A549 (cell line): ENCODE measurements at regions not wholly inside any gene's neighbourhood (a gene's known extent, or its start where the extent isn't known, plus 50 kb on each side); places are given as distances from the start of the nearest gene placed in this dataset.
"Not testable (repeated sequence)": the region's sequence is repeated elsewhere in the genome, so short reads cannot be mapped to it uniquely, and the experiment has no call there.

Experiments
- ATAC-seq, 2 experiments: fragments of 200-7000 bp in 1 of 2; fragments of >200 bp in 1 of 2; cut with Nextera tagmentation in 1 of 2; cut with Tn5 transposase in 1 of 2; 3 replicates each; pipeline versions ENCODE4 v1.8.0 to v1.9.1; 2018 to 2020; ENCODE audit warnings: mild to moderate bottlenecking in 1 of 2, moderate library complexity in 1 of 2
- CTCF ChIA-PET: fragments of 300-600 bp; sonication (Branson Sonifier 250); formaldehyde crosslinking; extraction: SDS; loops from one replicate; lab custom pipeline; 2021; ENCODE audit warnings: antibody characterized with exemption, inconsistent platforms; lab: Yijun Ruan, JAX
- POLR2A ChIA-PET: fragments of 350-600 bp; formaldehyde crosslinking; extraction: SDS; loops from one replicate; lab custom pipeline; 2021; ENCODE audit warnings: antibody characterized with exemption, inconsistent platforms; lab: Yijun Ruan, JAX
- DNase-seq, 2 experiments: peaks; one replicate each; pipeline versions ENCODE4 v3.0.0 to v3.0.0-alpha.2; 2011 to 2016; ENCODE audit warnings: low read depth in 1 of 2, low spot score in 1 of 2
- FAIRE-seq: peaks from 2 replicates; lab custom pipeline; 2011; peaks lifted over from hg19 to GRCh38; lab: Jason Lieb, UNC
- H3K27ac ChIP-seq, 2 experiments: fragments of >200 bp; sonication (Bioruptor Twin); formaldehyde crosslinking; 3 replicates each; pipeline ENCODE4 v1.5.1; 2016 to 2017
- H3K4me1 ChIP-seq: fragments of >200 bp; sonication (Bioruptor Twin); formaldehyde crosslinking; 3 replicates; pipeline ENCODE4 v1.6.1; 2016
- H3K4me2 ChIP-seq: fragments of >200 bp; sonication (Bioruptor Twin); formaldehyde crosslinking; 3 replicates; pipeline ENCODE4 v1.6.1; 2016
- H3K4me3 ChIP-seq: fragments of >200 bp; sonication (Bioruptor Twin); formaldehyde crosslinking; 3 replicates; pipeline ENCODE4 v1.5.1; 2016
- H3K9me3 ChIP-seq: fragments of >200 bp; sonication (Bioruptor Twin); formaldehyde crosslinking; 3 replicates; pipeline ENCODE4 v1.6.1; 2016
- CBX8 ChIP-seq: fragments of 200-600 bp; sonication (generic); IDR thresholded peaks from 2 replicates; pipeline ENCODE4 v1.6.1; 2016
- CEBPB ChIP-seq, 2 experiments: fragments of >200 bp in 1 of 2; sonication (Bioruptor Twin) in 1 of 2; formaldehyde crosslinking in 1 of 2; IDR thresholded peaks; 2 replicates each; pipeline ENCODE4 v1.6.1; 2012 to 2016
- CHD4 ChIP-seq: fragments of 200-600 bp; sonication (generic); IDR thresholded peaks from 2 replicates; pipeline ENCODE4 v1.6.1; 2016; ENCODE audit warnings: antibody characterized with exemption, mild to moderate bottlenecking, borderline replicate concordance
- EHF ChIP-seq: fragments of 250-450 bp; sonication (Bioruptor Pico); IDR thresholded peaks from 2 replicates; pipeline ENCODE4 v1.5.0; 2020; ENCODE audit warnings: mild to moderate bottlenecking
- ESRRA ChIP-seq: fragments of 150-350 bp; IDR thresholded peaks from 2 replicates; pipeline ENCODE4 v1.6.1; 2014; ENCODE audit warnings: mild to moderate bottlenecking, low read length, borderline replicate concordance
- GATA3 ChIP-seq: IDR thresholded peaks from 2 replicates; pipeline ENCODE4 v1.6.1; 2012; ENCODE audit warnings: borderline replicate concordance
- HDAC2 ChIP-seq: fragments of 200-600 bp; sonication (generic); IDR thresholded peaks from 2 replicates; pipeline ENCODE4 v1.6.1; 2016
- HOXB13 ChIP-seq: fragments of 250-450 bp; sonication (Bioruptor Pico); IDR thresholded peaks from 2 replicates; pipeline ENCODE4 v1.5.0; 2020; ENCODE audit warnings: low read depth, mild to moderate bottlenecking, moderate library complexity
- KDM1A ChIP-seq: fragments of 200-600 bp; sonication (generic); IDR thresholded peaks from 2 replicates; pipeline ENCODE4 v1.6.1; 2016; ENCODE audit warnings: low read depth, mild to moderate bottlenecking
- KDM5A ChIP-seq: fragments of 200-600 bp; sonication (generic); IDR thresholded peaks from 2 replicates; pipeline ENCODE4 v1.6.1; 2016; ENCODE audit warnings: antibody characterized with exemption, mild to moderate bottlenecking
- MAX ChIP-seq: IDR thresholded peaks from 2 replicates; pipeline ENCODE4 v1.6.1; 2012
- NR3C1 ChIP-seq: fragments of >200 bp; sonication (Bioruptor Twin); formaldehyde crosslinking; IDR thresholded peaks from 3 replicates; pipeline ENCODE4 v1.6.1; 2017
- PHF8 ChIP-seq: fragments of 200-600 bp; sonication (generic); IDR thresholded peaks from 2 replicates; pipeline ENCODE4 v1.6.1; 2016; ENCODE audit warnings: low read depth, mild to moderate bottlenecking, antibody characterized with exemption, moderate library complexity, borderline replicate concordance
- RAD21 ChIP-seq, 2 experiments: fragments of >200 bp in 1 of 2; sonication (Bioruptor Twin) in 1 of 2; formaldehyde crosslinking in 1 of 2; IDR thresholded peaks in 1 of 2; conservative IDR thresholded peaks in 1 of 2; 2 replicates in 1 of 2; 3 replicates in 1 of 2; pipeline ENCODE4 v1.6.1; 2012 to 2018; ENCODE audit warnings: inconsistent platforms in 1 of 2
- RCOR1 ChIP-seq: fragments of 150-350 bp; IDR thresholded peaks from 2 replicates; pipeline ENCODE4 v1.6.1; 2014; ENCODE audit warnings: antibody characterized with exemption, low read length, low read depth
- RFX5 ChIP-seq: fragments of 450-650 bp; IDR thresholded peaks from 2 replicates; pipeline ENCODE4 v1.7.1; 2014; ENCODE audit warnings: antibody characterized with exemption, mild to moderate bottlenecking, moderate library complexity
- SMC3 ChIP-seq: fragments of >200 bp; sonication (Bioruptor Twin); formaldehyde crosslinking; IDR thresholded peaks from 3 replicates; pipeline ENCODE4 v1.6.1; 2018; ENCODE audit warnings: inconsistent platforms
- ZC3H11A ChIP-seq: fragments of 450-650 bp; IDR thresholded peaks from 2 replicates; pipeline ENCODE4 v1.6.1; 2014; ENCODE audit warnings: antibody characterized with exemption, mild to moderate bottlenecking
- ZFP36 ChIP-seq: fragments of 450-650 bp; IDR thresholded peaks from 2 replicates; pipeline ENCODE4 v1.6.1; 2014; ENCODE audit warnings: borderline replicate concordance; ENCODE audit not compliant: partially characterized antibody
- WGBS: methylation state at CpG from one replicate; pipeline ENCODE4 v1.1.6; 2017; ENCODE audit errors: missing lambda C conversion rate; 5-methylcytosine and 5-hydroxymethylcytosine counted together

- Histone ChIP-seq H3K4me3 (no peak overlapping the region), H3K4me1 (no peaks in the 10 kb centered on the region), H3K27ac (no peak overlapping the region), H3K9me3 (no peaks in the 10 kb centered on the region), H3K4me2 (no peak overlapping the region)
- ATAC-seq = no peak
- ChIA-PET POLR2A (no interaction called here), CTCF (interaction anchor here (1.6 to 2.9 kb wide), 2 partner anchors 23 to 155 kb away, joined by 4 to 6 read pairs; no protein-coding TSS in a partner anchor)
- FAIRE-seq = no peak
- 69% methylated on average over 3 of the region's 3 CpGs for WGBS
- DNase-seq = no peak
- TF ChIP-seq NR3C1 = no peak
- no peak for TF ChIP-seq ZC3H11A
- no peak for TF ChIP-seq PHF8
- TF ChIP-seq KDM5A = no peak
- no peak for TF ChIP-seq RFX5
- no peak for TF ChIP-seq CEBPB (IDR thresholded peaks at IDR 0.05)
- TF ChIP-seq HDAC2 = no peak
- TF ChIP-seq SMC3 = no peak
Observed at GRCh38 chr9:76964612-76965011, 54.8 kb upstream of the FOXB2 start.

- no peak for ATAC-seq
- Histone ChIP-seq H3K4me1 (no peaks in the 10 kb centered on the region), H3K9me3 (no peaks in the 10 kb centered on the region), H3K27ac (no peak overlapping the region), H3K4me3 (no peak overlapping the region), H3K4me2 (no peak overlapping the region)
- no peak for FAIRE-seq
- no peak for TF ChIP-seq RFX5
- TF ChIP-seq EHF (CRISPR knock-in tag) = no peak
- no peak for TF ChIP-seq HOXB13 (CRISPR knock-in tag)
- TF ChIP-seq ZFP36 = no peak
- TF ChIP-seq RAD21 (conservative IDR thresholded peaks at IDR 0.05 in 1 of 2, IDR thresholded peaks at IDR 0.05 in 1 of 2) = no peak
- no peak for TF ChIP-seq RCOR1
- 95% methylated on average over 1 of the region's 1 CpG for WGBS
- ChIA-PET POLR2A (no interaction called here), CTCF (interaction anchor here (2.9 kb wide), 1 partner anchor 153 kb away, joined by 6 read pairs; no protein-coding TSS in a partner anchor)
- no peak for DNase-seq
Observed at GRCh38 chr9:76962732-76963131, 56.7 kb upstream of the FOXB2 start.

GRCh38 chr9:76957258-76957657 lies 51.3 kb upstream of the PRUNE2 start:
- H3K9me3 ChIP-seq = no peaks in the 10 kb centered on the region
- H3K4me1 ChIP-seq = no peaks in the 10 kb centered on the region
- no peak overlapping the region for H3K4me2 ChIP-seq
- ChIA-PET CTCF (interaction anchor here (1.3 kb wide), 1 partner anchor 9 kb away, joined by 4 read pairs; no protein-coding TSS in a partner anchor), POLR2A (no interaction called here)
- no peak overlapping the region for H3K27ac ChIP-seq
- ATAC-seq = no peak
- no peak overlapping the region for H3K4me3 ChIP-seq
- WGBS = 47% methylated on average over 5 of the region's 5 CpGs
- no peak for FAIRE-seq
- no peak for DNase-seq
- no peak for TF ChIP-seq SMC3
- no peak for TF ChIP-seq RFX5
- TF ChIP-seq CBX8 = no peak
- no peak for TF ChIP-seq CHD4
- TF ChIP-seq KDM1A = no peak
- no peak for TF ChIP-seq HDAC2
- TF ChIP-seq ESRRA = no peak
- no peak for TF ChIP-seq GATA3
- TF ChIP-seq MAX = no peak

GRCh38 chr9:76956371-76956770 lies 50.5 kb upstream of the PRUNE2 start:
- POLR2A ChIA-PET = not testable (repeated sequence)

More at GRCh38 chr9:76956371-76956770, 50.5 kb upstream of the PRUNE2 start:
- DNase-seq, ATAC-seq, H3K27ac ChIP-seq, FAIRE-seq, H3K4me3 ChIP-seq, CTCF ChIA-PET, H3K4me2 ChIP-seq, H3K9me3 ChIP-seq, H3K4me1 ChIP-seq: not testable (repeated sequence)
- WGBS = 67% methylated on average over 7 of the region's 7 CpGs
